Lung (tissue), 11 donors: ENCODE measurements at regions not wholly inside any gene's neighbourhood (a gene's known extent, or its start where the extent isn't known, plus 50 kb on each side); places are given as distances from the start of the nearest gene placed in this dataset.

Source experiments
- ATAC-seq: fragments of 200-7000 bp; cut with Tn5 transposase; one replicate; pipeline ENCODE4 v1.9.1; 2020; ENCODE audit warnings: moderate number of reproducible peaks; ENCODE audit not compliant: insufficient read depth, low FRiP score
- DNase-seq, 3 donors: peaks; one replicate each; pipeline ENCODE4 v3.0.0-alpha.2; 2013 to 2017
- H3K27ac ChIP-seq, 2 donors: one replicate each; pipeline ENCODE4 v1.5.1; 2013; ENCODE audit warnings: mild to moderate bottlenecking in 2 of 2, moderate library complexity in 2 of 2, control low read depth in 1 of 2, inconsistent platforms in 1 of 2, low read depth in 1 of 2, low read length in 1 of 2
- H3K27me3 ChIP-seq, 3 donors: one replicate each; pipeline ENCODE4 v1.5.1; 2013; ENCODE audit warnings: low read length in 2 of 3; ENCODE audit not compliant: control insufficient read depth in 3 of 3, insufficient read depth in 3 of 3
- H3K36me3 ChIP-seq, 4 donors: one replicate each; pipeline ENCODE4 v1.5.1; 2013; ENCODE audit warnings: low read length in 4 of 4, mild to moderate bottlenecking in 1 of 4, moderate library complexity in 1 of 4; ENCODE audit not compliant: control insufficient read depth in 4 of 4, insufficient read depth in 4 of 4
- H3K4me1 ChIP-seq, 5 donors: one replicate each; pipeline ENCODE4 v1.5.1; 2013; ENCODE audit warnings: low read length in 5 of 5, mild to moderate bottlenecking in 2 of 5, moderate library complexity in 1 of 5; ENCODE audit not compliant: control insufficient read depth in 5 of 5, insufficient read depth in 5 of 5
- H3K4me3 ChIP-seq: one replicate; pipeline ENCODE4 v1.5.1; 2013; ENCODE audit warnings: mild to moderate bottlenecking, control low read depth, moderate library complexity
- H3K9ac ChIP-seq, 2 donors: one replicate each; pipeline ENCODE4 v1.5.1; 2013; ENCODE audit warnings: low read length in 2 of 2, control low read depth in 1 of 2; ENCODE audit not compliant: insufficient read depth in 1 of 2
- H3K9me3 ChIP-seq, 4 donors: one replicate each; pipeline ENCODE4 v1.5.1; 2013; ENCODE audit warnings: low read length in 3 of 4, mild to moderate bottlenecking in 1 of 4, moderate library complexity in 1 of 4; ENCODE audit not compliant: control insufficient read depth in 4 of 4, insufficient read depth in 3 of 4
- WGBS, 2 donors: extraction: QIAGEN DNeasy Blood & Tissue Kit; methylation state at CpG; one replicate each; pipeline ENCODE4 v1.1.7; 2013; 5-methylcytosine and 5-hydroxymethylcytosine counted together
- TF ChIP-seq, protein P1 (sequence below): IDR thresholded peaks from 2 replicates; pipeline ENCODE4 v1.5.1; 2012; ENCODE audit warnings: mild to moderate bottlenecking; ENCODE audit errors: control extremely low read depth, extremely low read depth
- donor health status: control.
- donor health status: control.
- donor health status: Bipolar disorder and iron deficiency.
- donor health status: healthy.
- donor health status: DM: yes; HTN: yes; CAD: no.

DNA sequence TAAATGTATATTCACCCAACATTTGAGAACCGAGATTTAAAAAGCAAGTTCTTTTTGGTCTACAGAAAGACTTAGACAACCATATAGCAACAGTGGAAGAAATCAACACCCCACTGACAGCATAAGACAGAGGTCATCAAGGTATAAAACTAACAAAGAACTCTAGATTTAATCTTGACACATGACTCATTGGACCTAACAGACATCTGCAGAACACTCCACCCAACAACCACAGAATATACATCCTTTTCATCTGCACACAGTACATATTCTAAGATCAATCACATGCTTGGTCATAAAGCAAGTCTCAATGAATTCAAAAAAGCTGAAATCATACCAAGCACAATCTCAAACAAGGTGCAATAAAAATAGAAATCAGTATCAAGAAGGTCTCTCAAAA is 65.8 kb downstream of the SPIN4 start:
- H3K9ac ChIP-seq, result no peak overlapping the region
- H3K4me1 ChIP-seq, result peaks cover 0 to 2% (median 0%) of the 10 kb centered on the region in 5 donors
- no peak overlapping the region for H3K27ac ChIP-seq
- H3K27me3 ChIP-seq, result no peaks in the 10 kb centered on the region
- DNase-seq, result no peak
- no peak overlapping the region for H3K4me3 ChIP-seq
- no peaks in the 10 kb centered on the region for H3K9me3 ChIP-seq
- 75 to 100% methylated on average over 1 of the region's 1 CpG for WGBS, 2 donors
- no peak for ATAC-seq
- TF ChIP-seq, protein P1, sequence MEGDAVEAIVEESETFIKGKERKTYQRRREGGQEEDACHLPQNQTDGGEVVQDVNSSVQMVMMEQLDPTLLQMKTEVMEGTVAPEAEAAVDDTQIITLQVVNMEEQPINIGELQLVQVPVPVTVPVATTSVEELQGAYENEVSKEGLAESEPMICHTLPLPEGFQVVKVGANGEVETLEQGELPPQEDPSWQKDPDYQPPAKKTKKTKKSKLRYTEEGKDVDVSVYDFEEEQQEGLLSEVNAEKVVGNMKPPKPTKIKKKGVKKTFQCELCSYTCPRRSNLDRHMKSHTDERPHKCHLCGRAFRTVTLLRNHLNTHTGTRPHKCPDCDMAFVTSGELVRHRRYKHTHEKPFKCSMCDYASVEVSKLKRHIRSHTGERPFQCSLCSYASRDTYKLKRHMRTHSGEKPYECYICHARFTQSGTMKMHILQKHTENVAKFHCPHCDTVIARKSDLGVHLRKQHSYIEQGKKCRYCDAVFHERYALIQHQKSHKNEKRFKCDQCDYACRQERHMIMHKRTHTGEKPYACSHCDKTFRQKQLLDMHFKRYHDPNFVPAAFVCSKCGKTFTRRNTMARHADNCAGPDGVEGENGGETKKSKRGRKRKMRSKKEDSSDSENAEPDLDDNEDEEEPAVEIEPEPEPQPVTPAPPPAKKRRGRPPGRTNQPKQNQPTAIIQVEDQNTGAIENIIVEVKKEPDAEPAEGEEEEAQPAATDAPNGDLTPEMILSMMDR, result no peak
- H3K36me3 ChIP-seq, result no peaks in the 10 kb centered on the region

DNA sequence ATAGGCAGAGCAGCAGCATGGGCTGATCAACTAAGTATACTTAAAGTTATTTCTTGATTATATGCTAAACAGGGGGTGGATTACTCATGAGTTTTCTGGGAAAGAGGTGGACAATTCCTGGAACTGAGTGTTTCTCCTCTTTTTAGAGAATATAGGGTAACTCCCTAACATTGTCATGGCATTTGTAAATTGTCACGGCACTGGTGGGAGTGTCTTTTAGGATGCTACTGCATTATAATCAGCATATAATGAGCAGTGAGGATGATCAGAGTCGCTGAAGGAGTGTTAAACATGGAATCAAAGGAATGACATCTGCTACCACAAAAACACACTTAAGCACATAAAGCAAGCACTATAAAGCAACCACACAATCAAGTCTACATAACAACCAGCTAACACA is 66.5 kb downstream of the SPIN4 start:
- Histone ChIP-seq H3K9me3 (no peaks in the 10 kb centered on the region), H3K4me3 (no peak overlapping the region), H3K4me1 (peaks cover 0 to 2% (median 0%) of the 10 kb centered on the region in 5 donors), H3K27me3 (no peaks in the 10 kb centered on the region), H3K36me3 (no peaks in the 10 kb centered on the region), H3K9ac (no peak overlapping the region), H3K27ac (no peak overlapping the region)
- TF ChIP-seq, protein P1, result no peak
- 66 to 88% methylated on average over 2 of the region's 2 CpGs for WGBS, 2 donors
- DNase-seq (no peak), ATAC-seq (no peak)

DNA sequence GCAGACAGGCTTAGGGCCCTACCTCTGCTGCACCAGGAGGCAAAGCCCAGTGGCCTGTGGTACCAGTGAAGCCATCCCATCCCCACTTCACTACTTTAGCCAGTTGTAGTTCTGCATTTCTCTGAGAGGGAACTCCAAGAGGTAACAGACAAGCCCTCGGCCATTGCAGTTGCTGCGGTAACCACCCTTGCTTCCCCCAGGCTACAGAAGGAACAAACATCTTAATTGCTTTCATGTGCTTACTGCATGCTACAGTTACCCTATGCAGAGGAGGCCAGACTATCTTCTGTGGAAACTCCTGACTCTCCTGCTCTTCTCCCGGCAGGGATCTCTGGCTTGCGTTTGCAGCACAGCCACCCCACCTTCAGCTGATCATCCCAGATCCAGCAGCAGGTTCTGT is 67.8 kb downstream of the SPIN4 start:
- Histone ChIP-seq H3K4me3 (no peak overlapping the region), H3K9ac (no peak overlapping the region), H3K4me1 (peaks cover 0 to 2% (median 0%) of the 10 kb centered on the region in 5 donors), H3K9me3 (no peaks in the 10 kb centered on the region), H3K27ac (no peak overlapping the region), H3K36me3 (no peaks in the 10 kb centered on the region), H3K27me3 (no peaks in the 10 kb centered on the region)
- ATAC-seq (no peak), DNase-seq (no peak)
- WGBS, 2 donors, result 63 to 90% methylated on average over 4 of the region's 4 CpGs
- TF ChIP-seq, protein P1, result no peak

DNA sequence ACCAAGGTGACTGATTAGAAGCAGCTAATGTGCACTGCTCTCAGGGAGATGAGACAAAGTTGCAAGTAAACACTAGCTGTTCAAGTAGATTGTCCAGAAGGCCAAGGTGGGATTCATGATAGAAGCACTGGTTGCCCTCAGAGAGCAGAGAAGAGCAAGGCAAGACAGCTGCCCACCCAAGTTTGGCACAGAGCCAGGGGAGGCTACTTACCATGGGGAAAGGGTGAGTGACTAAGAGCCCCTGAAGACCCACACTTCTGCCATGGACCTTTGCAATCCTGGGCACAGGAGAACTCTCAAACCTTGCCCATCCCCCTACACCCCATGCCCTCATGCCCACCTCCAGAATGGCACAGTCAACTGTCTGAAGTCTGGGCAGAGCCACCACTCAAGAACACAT is 68.3 kb downstream of the SPIN4 start:
- no peaks in the 10 kb centered on the region for H3K27me3 ChIP-seq
- TF ChIP-seq, protein P1, result no peak
- DNase-seq (no peak), ATAC-seq (no peak)
- no peaks in the 10 kb centered on the region for H3K36me3 ChIP-seq
- H3K9ac ChIP-seq, result no peak overlapping the region
- H3K4me3 ChIP-seq, result no peak overlapping the region
- no peaks in the 10 kb centered on the region for H3K9me3 ChIP-seq
- H3K27ac ChIP-seq, result no peak overlapping the region
- peaks cover 0 to 2% (median 0%) of the 10 kb centered on the region in 5 donors for H3K4me1 ChIP-seq
